C4-2B (cell line): ENCODE measurements at regions not wholly inside any gene's neighbourhood (a gene's known extent, or its start where the extent isn't known, plus 50 kb on each side); places are given as distances from the start of the nearest gene placed in this dataset.

Experiments used
- H3K27ac ChIP-seq: fragments of 450-650 bp; 2 replicates; pipeline ENCODE4 v1.5.1; 2017
- ZFX ChIP-seq: fragments of 450-650 bp; IDR thresholded peaks from 2 replicates; pipeline ENCODE4 v1.6.1; 2017
- TF ChIP-seq, protein P1 (sequence below): fragments of 450-650 bp; conservative IDR thresholded peaks from 2 replicates; pipeline ENCODE4 v1.5.1; 2017; ENCODE audit warnings: mild to moderate bottlenecking

DNA sequence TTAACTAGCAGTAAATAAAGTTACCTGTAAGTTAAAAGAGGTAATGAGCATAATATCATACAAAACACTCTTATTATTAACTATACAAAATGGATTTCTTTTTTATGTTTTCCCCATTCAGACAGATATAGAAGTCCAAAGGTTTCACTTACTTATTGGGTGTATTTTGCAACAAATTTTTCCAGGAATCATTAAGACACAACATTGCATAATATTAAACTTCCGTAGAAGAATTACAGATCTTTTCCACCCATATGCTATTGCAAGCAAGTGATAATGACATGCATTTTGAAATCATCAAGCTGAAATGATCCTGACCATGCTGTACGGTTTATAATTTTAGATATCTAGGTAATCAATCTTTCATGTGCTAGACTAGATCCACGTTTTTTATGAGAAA, 957.0 kb downstream of the NCAM2 start:
- no peak for TF ChIP-seq ZFX
- TF ChIP-seq, protein P1, sequence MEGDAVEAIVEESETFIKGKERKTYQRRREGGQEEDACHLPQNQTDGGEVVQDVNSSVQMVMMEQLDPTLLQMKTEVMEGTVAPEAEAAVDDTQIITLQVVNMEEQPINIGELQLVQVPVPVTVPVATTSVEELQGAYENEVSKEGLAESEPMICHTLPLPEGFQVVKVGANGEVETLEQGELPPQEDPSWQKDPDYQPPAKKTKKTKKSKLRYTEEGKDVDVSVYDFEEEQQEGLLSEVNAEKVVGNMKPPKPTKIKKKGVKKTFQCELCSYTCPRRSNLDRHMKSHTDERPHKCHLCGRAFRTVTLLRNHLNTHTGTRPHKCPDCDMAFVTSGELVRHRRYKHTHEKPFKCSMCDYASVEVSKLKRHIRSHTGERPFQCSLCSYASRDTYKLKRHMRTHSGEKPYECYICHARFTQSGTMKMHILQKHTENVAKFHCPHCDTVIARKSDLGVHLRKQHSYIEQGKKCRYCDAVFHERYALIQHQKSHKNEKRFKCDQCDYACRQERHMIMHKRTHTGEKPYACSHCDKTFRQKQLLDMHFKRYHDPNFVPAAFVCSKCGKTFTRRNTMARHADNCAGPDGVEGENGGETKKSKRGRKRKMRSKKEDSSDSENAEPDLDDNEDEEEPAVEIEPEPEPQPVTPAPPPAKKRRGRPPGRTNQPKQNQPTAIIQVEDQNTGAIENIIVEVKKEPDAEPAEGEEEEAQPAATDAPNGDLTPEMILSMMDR, result no peak
- no peak overlapping the region for H3K27ac ChIP-seq

DNA sequence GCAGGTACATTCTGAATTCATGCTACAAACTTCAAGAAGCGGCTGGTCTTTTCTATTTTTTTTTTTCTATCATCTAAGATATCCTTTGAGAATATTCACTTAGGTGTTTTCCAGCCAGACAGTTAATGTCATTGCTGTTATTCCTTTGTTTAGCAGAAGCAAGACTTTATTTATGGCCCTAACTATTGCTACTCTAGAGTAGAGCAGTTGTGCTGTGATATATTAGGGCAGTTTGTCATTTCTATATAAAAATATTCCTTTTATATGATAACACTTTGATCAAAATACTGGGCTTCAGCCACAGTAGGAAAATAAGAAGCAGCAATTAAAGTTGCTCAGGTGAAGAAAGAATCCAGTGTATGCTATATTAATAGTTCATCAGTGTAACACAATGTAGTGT, 959.3 kb downstream of the NCAM2 start:
- no peak overlapping the region for H3K27ac ChIP-seq
- TF ChIP-seq, protein P1, result no peak
- TF ChIP-seq ZFX, result no peak

DNA sequence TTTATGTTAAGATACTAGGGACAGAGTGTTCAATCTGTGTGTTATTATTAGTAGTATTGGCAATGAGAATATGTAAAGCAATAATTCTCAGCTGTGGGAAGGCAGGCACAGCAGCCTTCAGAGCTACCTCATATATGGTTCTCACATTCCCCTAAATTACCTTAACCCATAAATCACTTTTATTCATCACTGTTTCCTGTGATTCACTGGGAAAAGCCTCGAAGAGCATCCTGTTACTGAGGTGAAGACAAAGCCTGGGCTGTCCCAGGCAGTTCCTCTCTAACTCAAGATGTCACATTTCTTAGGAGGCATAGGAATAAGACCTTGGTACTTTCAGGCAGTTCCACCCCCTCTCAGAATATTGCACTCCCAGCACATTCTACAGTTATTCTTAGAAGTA, 965.7 kb downstream of the NCAM2 start:
- TF ChIP-seq ZFX, result no peak
- TF ChIP-seq, protein P1, result no peak
- H3K27ac ChIP-seq, result no peak overlapping the region

DNA sequence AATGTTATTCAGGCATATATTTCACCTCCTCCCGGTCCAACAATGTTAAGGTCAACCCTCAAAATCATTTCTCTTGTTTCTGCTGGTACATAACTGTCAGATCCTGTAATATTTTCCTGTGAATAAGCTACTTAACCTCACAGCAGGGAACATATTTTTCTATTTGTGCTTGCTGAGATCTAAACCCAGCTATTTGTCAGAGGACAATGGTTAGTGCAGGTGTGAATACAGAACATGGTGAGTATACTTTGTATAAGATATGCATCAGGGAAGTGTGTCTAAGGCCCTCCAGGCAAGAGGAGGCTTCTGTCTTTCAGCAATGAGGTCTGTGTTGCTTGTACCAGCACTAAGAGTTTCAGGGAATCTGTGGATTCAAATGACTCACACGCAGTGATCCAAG, 970.6 kb downstream of the NCAM2 start:
- no peak overlapping the region for H3K27ac ChIP-seq
- TF ChIP-seq, protein P1, result no peak
- TF ChIP-seq ZFX, result no peak

DNA sequence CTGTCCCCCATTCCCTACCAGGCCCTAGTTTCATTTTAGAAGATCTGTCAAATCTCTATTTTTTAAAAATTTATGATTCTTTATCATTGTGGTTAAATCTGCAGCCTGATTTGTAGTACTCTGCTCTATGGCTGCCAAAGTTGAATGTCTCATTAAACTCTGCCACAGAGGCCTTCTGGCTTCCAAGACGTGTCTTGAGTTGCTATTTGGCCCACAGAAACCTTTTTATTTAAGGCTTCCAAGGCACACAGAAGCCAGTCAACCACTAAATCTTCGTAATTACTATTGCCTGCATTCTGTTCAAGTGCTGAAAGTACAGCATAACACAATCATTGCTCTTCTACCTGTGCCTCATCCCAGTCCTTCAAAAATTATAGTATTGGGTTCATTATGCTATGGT, 971.0 kb downstream of the NCAM2 start:
- H3K27ac ChIP-seq, result no peak overlapping the region
- TF ChIP-seq ZFX, result no peak
- TF ChIP-seq, protein P1, result no peak

DNA sequence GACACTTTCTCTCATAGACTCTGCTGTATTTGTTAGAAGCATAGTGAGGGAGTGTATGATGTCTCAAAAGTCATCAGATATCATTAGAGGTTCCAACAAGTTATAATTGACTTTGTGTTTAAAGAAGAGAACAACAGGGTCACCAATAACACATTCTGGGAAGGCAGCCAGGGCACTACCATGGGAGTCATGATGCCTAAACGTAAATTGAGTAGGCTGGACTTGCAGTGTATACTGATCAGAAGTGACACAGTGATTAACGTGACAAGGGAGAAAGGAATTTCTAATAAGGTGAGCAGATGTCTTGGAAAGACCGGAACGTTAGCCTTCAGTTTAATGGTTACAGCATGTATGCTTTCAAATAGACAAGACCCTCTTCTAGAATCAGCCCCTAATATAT, 973.2 kb downstream of the NCAM2 start:
- no peak for TF ChIP-seq ZFX
- TF ChIP-seq, protein P1, result no peak
- H3K27ac ChIP-seq, result no peak overlapping the region

DNA sequence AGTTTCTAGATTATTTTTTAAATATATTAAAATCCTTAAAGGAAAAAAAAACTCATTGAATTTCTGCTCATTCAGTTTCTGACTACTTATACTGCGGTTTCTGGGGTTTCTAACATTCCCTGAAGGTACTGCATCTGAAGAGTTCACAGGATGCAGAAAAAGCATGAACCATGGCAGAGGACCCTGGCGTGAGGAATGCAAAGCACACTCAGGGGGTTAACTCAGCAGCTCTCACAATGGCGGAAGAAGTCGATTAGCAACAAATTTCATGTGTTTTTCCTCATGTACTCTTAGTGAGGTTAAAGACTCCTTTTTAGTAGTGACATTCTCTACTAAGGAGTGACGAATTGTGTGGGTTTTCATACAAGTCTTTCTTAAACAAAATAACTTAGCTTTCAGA, 975.6 kb downstream of the NCAM2 start:
- TF ChIP-seq ZFX, result no peak
- TF ChIP-seq, protein P1, result no peak
- H3K27ac ChIP-seq, result no peak overlapping the region
